ENCODE measurements at regions not wholly inside any gene's neighbourhood (a gene's known extent, or its start where the extent isn't known, plus 50 kb on each side); places are given as distances from the start of the nearest gene placed in this dataset.

DNA sequence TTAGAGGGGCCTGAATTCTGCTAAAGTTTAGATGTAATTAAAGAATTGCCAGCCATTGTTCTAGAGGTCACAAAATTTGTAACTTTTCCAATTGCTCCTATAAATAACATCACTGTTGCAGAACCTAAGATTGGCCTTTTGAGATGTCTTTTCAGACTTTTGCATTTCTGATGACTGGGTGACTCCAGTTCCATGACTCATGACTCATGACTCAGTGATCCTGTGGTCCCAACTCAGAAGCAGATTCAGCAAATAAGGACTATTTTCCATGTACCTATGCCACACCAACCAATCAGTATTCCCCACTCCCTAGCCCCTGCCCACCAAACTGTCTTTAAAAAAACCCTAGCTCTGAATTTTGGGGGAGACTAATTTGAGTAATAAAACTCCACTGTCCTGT, 740.9 kb downstream of the CDH8 start:
- intact Hi-C loops (cut with DNase I) = no loop called here
- H3K4me3 ChIP-seq = no peak overlapping the region
- no peak for DNase-seq
- no peaks in the 10 kb centered on the region for H3K4me1 ChIP-seq
- no peaks in the 10 kb centered on the region for H3K27me3 ChIP-seq
- no peaks in the 10 kb centered on the region for H3K36me3 ChIP-seq
- no peaks in the 10 kb centered on the region for H3K9me3 ChIP-seq
- TF ChIP-seq EP300 (IDR thresholded peaks at IDR 0.05) = no peak
- TF ChIP-seq, protein P1, sequence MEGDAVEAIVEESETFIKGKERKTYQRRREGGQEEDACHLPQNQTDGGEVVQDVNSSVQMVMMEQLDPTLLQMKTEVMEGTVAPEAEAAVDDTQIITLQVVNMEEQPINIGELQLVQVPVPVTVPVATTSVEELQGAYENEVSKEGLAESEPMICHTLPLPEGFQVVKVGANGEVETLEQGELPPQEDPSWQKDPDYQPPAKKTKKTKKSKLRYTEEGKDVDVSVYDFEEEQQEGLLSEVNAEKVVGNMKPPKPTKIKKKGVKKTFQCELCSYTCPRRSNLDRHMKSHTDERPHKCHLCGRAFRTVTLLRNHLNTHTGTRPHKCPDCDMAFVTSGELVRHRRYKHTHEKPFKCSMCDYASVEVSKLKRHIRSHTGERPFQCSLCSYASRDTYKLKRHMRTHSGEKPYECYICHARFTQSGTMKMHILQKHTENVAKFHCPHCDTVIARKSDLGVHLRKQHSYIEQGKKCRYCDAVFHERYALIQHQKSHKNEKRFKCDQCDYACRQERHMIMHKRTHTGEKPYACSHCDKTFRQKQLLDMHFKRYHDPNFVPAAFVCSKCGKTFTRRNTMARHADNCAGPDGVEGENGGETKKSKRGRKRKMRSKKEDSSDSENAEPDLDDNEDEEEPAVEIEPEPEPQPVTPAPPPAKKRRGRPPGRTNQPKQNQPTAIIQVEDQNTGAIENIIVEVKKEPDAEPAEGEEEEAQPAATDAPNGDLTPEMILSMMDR (IDR thresholded peaks at IDR 0.05) = no peak
- TF ChIP-seq POLR2A (IDR thresholded peaks at IDR 0.05) = no peak
- TF ChIP-seq POLR2AphosphoS5 (IDR thresholded peaks at IDR 0.05) = no peak
- H3K27ac ChIP-seq = no peak overlapping the region

- no peak for DNase-seq
- 37 to 47% methylated on average over 2 of the region's 2 CpGs for WGBS, 2 donors
- H3K27ac ChIP-seq = no peak overlapping the region
Observed at GRCh38 chr16:61289141-61289540, 747.1 kb downstream of the CDH8 start.

GRCh38 chr16:61277849-61278248, 758.4 kb downstream of the CDH8 start:
- no peak for DNase-seq
- no peak overlapping the region for H3K4me3 ChIP-seq
- no peaks in the 10 kb centered on the region for H3K4me1 ChIP-seq
- no peaks in the 10 kb centered on the region for H3K36me3 ChIP-seq
- no peaks in the 10 kb centered on the region for H3K9me3 ChIP-seq
- no peaks in the 10 kb centered on the region for H3K27me3 ChIP-seq
- 34 to 67% methylated on average over 2 of the region's 2 CpGs for WGBS, 2 donors
- TF ChIP-seq POLR2AphosphoS5 (IDR thresholded peaks at IDR 0.05) (no peak), EP300 (IDR thresholded peaks at IDR 0.05) (no peak), POLR2A (IDR thresholded peaks at IDR 0.05) (no peak)
- TF ChIP-seq, protein P1 (IDR thresholded peaks at IDR 0.05) = no peak
- H3K27ac ChIP-seq = no peak overlapping the region
- intact Hi-C loops (cut with DNase I) = no loop called here

More at GRCh38 chr16:61289141-61289540, 747.1 kb downstream of the CDH8 start:
- no peak overlapping the region for H3K4me3 ChIP-seq
- TF ChIP-seq, protein P1 (IDR thresholded peaks at IDR 0.05) = no peak
- no peak for TF ChIP-seq POLR2A (IDR thresholded peaks at IDR 0.05)
- TF ChIP-seq POLR2AphosphoS5 (IDR thresholded peaks at IDR 0.05) = no peak
- no peak for TF ChIP-seq EP300 (IDR thresholded peaks at IDR 0.05)
- no peaks in the 10 kb centered on the region for H3K27me3 ChIP-seq
- intact Hi-C loops (cut with DNase I) = no loop called here
- no peaks in the 10 kb centered on the region for H3K9me3 ChIP-seq
- H3K36me3 ChIP-seq = no peaks in the 10 kb centered on the region
- H3K4me1 ChIP-seq = no peaks in the 10 kb centered on the region

DNA sequence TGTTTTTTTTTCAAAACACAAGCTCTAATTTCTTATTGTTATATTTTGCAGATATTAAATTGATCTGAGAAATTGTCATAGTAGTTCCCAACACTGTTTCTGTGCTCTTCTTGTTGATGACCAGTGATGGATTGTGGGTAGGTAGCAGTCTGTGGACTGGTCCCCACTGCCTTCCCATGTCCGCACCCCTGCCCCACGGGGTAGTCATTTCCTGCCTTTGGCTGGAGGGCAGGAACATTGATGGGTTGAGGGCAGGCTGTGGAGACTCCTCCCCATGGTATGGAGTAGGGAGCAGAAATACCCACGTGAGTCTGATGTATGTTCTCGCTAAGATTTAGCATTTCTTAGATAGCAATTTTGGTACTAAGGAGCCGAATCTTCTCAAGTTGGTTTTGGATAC, 762.0 kb downstream of the CDH8 start:
- no peak overlapping the region for H3K27ac ChIP-seq
- intact Hi-C loops (cut with DNase I) = no loop called here
- TF ChIP-seq POLR2AphosphoS5 (IDR thresholded peaks at IDR 0.05) = no peak
- TF ChIP-seq POLR2A (IDR thresholded peaks at IDR 0.05) = no peak
- TF ChIP-seq, protein P1 (IDR thresholded peaks at IDR 0.05) = no peak
- no peak for TF ChIP-seq EP300 (IDR thresholded peaks at IDR 0.05)
- no peak for DNase-seq
- H3K9me3 ChIP-seq = no peaks in the 10 kb centered on the region
- no peak overlapping the region for H3K4me3 ChIP-seq
- no peaks in the 10 kb centered on the region for H3K4me1 ChIP-seq
- 87 to 90% methylated on average over 5 of the region's 5 CpGs for WGBS, 2 donors
- no peaks in the 10 kb centered on the region for H3K36me3 ChIP-seq
- no peaks in the 10 kb centered on the region for H3K27me3 ChIP-seq

- H3K9me3 ChIP-seq = no peaks in the 10 kb centered on the region
- no peaks in the 10 kb centered on the region for H3K27me3 ChIP-seq
- DNase-seq = no peak
- no peaks in the 10 kb centered on the region for H3K36me3 ChIP-seq
- intact Hi-C loops (cut with DNase I) = no loop called here
- TF ChIP-seq POLR2A (IDR thresholded peaks at IDR 0.05) (no peak), EP300 (IDR thresholded peaks at IDR 0.05) (no peak), POLR2AphosphoS5 (IDR thresholded peaks at IDR 0.05) (no peak)
- TF ChIP-seq, protein P1 (IDR thresholded peaks at IDR 0.05) = no peak
- no peak overlapping the region for H3K27ac ChIP-seq
- H3K4me3 ChIP-seq = no peak overlapping the region
- H3K4me1 ChIP-seq = no peaks in the 10 kb centered on the region
Observed at GRCh38 chr16:61270726-61271125, 765.5 kb downstream of the CDH8 start.
